Retinal pigment epithelial cell (primary cell): ENCODE measurements at regions not wholly inside any gene's neighbourhood (a gene's known extent, or its start where the extent isn't known, plus 50 kb on each side); places are given as distances from the start of the nearest gene placed in this dataset.

Experiments used
- DNase-seq: peaks from one replicate; pipeline ENCODE4 v3.0.0-alpha.2; 2010; ENCODE audit warnings: low read depth
- H3K4me3 ChIP-seq: 2 replicates; pipeline ENCODE4 v1.5.1; 2011; ENCODE audit warnings: mild to moderate bottlenecking, low read length, control low read depth, moderate library complexity
- TF ChIP-seq, protein P1 (sequence below): conservative IDR thresholded peaks from 2 replicates; pipeline ENCODE4 v1.5.1; 2011; ENCODE audit warnings: low read depth, low read length, control low read depth, inconsistent platforms

DNA sequence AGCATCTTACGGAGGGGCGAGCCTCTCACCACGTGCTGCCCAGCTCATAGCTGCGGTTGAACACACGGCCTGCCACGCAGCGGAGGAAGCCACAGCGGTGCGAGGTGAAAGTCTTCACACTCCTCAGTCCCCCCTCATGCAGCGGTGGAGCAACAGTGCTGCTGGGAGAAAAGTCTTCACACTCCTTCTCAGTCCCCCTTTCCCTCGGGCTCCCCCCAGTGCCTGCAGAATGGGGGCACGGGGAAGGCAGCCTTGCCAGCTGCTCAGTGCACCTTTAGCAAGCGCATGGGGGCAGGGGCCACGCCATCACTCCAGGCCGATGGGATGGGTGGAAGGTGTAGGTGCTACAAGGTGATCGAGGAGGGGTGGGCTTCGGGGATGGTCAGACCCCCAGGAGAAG, 206.3 kb upstream of the TCERG1L start:
- TF ChIP-seq, protein P1, sequence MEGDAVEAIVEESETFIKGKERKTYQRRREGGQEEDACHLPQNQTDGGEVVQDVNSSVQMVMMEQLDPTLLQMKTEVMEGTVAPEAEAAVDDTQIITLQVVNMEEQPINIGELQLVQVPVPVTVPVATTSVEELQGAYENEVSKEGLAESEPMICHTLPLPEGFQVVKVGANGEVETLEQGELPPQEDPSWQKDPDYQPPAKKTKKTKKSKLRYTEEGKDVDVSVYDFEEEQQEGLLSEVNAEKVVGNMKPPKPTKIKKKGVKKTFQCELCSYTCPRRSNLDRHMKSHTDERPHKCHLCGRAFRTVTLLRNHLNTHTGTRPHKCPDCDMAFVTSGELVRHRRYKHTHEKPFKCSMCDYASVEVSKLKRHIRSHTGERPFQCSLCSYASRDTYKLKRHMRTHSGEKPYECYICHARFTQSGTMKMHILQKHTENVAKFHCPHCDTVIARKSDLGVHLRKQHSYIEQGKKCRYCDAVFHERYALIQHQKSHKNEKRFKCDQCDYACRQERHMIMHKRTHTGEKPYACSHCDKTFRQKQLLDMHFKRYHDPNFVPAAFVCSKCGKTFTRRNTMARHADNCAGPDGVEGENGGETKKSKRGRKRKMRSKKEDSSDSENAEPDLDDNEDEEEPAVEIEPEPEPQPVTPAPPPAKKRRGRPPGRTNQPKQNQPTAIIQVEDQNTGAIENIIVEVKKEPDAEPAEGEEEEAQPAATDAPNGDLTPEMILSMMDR = no peak
- H3K4me3 ChIP-seq = no peak overlapping the region
- DNase-seq = no peak

DNA sequence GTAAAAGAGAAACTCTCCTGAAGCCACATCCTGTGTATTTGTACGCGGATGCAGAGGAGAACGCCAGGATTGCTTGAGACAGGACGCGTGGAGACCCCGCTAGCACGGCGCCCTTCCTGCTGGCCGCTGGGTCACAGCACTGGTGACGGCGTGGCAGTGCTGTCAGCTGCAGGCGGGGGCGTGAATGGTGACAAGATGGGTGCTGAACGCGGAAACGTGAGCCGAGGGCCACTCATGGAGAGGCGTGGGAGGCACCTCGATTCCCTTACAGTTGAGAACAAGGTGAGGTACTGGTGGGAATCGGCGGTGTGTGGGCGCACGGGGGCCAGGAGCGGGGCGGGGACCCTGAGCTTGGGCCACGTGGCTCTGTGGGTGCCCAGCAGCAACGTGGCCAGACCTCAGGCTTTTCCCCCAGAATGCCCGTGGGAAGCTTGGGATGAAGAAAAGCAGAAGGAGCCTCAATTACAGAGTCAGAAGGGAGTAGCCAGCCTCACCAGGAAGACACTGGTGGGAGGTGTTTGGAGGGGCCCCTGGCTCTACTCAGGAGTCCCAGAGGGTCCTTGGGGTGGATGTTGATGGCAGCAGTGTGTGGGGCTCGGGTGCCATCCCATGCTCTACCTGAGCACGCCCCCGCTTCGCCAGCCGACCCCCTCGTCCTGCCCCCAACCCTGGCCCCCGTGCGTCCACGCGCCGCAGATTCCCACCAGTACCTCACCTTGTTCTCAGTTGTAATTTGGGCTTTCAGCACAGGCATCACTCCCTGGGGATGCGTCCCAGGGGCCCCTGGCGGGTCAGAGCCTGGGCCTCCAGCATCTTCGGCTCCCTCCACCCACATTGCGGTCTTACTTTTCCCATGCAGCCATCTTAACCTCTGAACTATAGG, 208.4 kb upstream of the TCERG1L start:
- H3K4me3 ChIP-seq = no peak overlapping the region
- TF ChIP-seq, protein P1 = no peak
- DNase-seq = no peak

DNA sequence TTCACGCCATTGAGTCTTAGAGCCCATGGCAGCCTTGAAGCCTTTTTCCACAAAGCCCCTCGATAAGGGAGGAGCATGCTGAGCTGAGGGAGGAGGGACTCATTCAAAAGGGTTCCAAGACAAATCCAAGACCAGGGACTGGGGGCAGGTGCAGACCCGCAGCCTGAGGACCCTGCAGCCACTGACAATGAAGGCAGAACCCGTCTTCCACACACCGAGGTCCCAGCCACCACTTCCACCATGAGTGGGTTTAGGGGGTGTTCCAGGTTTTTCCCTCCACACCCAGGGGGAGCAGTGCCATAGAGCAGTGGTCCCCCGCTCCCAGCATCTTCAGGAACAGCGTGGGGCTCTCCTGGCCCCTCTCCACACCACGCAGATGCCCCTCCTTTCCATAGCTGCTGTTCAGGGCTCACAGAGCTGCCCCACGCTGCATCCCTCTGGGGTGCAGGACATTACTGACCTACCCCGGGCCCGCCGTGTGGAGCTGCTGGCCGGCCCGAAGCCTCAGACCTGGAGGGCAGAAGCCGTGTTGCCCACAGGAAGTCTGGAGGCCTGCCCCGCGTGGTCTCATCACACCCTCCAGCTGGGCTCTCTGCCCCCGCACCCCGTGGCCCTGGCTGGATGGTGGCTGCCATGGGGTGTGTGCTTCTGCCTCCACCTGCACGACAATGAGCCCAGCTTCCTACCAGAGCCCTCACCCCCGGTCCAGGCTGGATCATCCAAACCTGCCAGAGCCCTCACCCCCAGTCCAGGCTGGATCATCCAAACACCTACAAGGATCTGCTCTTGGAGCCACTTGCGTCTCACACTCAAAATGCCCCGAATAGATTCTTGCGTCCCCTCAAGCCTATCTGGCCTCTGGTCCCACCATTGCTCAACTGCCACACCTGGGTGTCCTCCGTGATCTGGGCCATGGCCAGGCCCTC, 220.0 kb upstream of the TCERG1L start:
- TF ChIP-seq, protein P1 = no peak
- no peak overlapping the region for H3K4me3 ChIP-seq
- DNase-seq = no peak

DNA sequence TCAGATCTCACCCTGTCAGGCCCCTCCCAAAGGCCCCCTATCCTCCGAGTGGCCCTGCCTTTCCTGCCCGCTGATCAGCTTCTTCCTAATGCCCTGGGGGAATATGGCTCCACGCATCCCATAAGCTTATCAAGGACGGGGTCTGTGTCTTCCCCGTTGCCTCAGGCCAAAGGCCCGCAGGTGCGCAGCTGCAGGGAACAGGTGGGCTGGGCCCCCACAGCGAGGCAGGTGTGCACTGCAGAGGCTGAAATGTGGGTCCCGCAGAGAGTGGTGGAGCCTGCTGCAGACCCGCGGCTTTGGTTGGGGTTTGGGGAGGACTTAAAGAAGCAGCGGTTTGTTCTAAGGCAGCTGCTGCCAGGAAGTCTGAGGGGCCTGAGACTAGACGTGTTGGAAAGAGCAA, 220.8 kb upstream of the TCERG1L start:
- H3K4me3 ChIP-seq = no peak overlapping the region
- no peak for DNase-seq
- TF ChIP-seq, protein P1 = no peak

DNA sequence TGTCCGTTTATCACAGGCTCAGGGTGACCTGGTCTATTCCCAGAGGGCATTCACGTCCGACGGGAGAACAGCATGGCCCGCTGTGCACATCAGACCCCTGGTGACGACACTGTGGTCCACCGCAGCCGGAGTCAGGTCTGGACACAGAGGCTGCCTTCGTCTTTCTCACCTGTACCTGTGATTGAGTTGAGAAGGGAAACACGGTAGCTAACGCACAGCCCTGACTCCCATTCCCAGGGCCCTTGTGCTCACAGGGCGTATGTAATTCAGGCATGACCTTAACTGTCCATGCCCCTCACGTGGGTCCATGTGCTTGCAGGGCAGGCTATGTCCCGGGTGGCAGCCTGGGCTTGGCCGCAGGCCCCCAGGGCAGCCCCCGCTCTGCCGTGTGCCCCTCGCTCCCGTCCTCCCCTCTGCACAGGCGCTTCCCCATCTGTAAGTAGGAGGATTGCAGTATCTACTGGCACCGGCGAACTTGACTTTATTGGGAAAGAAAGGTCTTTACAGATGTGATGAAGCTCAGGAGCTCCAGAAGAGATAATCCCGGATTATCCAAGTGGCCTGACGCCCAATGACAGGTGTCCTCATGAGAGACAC, 221.3 kb upstream of the TCERG1L start:
- TF ChIP-seq, protein P1 = no peak
- no peak for DNase-seq
- H3K4me3 ChIP-seq = no peak overlapping the region

DNA sequence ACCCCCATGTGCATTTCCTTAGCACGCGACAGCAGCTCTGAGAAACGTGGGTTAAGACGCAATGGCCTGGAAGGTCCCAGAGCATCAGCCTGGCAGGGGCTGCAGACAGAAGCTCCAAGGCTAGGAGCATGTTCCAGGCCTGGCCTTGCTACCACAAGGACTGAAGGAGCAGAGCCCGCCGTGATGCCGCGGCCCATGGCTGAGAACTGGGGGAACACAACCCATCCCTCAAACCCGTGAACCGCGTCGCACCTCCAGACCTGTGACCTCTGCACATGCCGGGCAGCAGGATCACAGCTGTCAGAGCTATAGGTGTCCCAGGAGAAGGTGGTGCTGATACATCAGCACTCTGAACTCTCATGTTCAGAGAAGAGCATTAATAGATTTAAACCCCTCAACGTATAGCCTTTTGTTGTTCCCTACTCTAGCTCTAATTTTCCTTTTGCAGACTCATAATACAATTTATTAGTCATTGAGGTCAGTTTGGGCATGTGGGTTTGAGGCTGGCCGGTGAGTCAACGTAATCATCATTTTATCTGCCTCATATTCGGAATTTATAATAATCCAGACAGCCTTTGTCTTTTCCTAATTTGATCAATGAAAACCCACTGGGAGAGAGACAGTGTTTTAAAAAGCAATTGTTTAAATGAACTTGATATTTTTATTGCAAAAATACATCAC, 222.5 kb upstream of the TCERG1L start:
- TF ChIP-seq, protein P1 = no peak
- no peak for DNase-seq

More for the DNA sequence above, 222.5 kb upstream of the TCERG1L start:
- no peak overlapping the region for H3K4me3 ChIP-seq
